ENCODE measurements at regions not wholly inside any gene's neighbourhood (a gene's known extent, or its start where the extent isn't known, plus 50 kb on each side); places are given as distances from the start of the nearest gene placed in this dataset.

GRCh38 chr2:118387509-118387908 lies 299.2 kb downstream of the INSIG2 start:
- Mint-ChIP-seq H3K27ac (no peak overlapping the region), H3K27me3 (ENCODE audit: low read depth) (no peaks in the 10 kb centered on the region), H3K4me1 (no peaks in the 10 kb centered on the region), H3K36me3 (peaks cover 13% of the 10 kb centered on the region), H3K4me3 (no peak overlapping the region), H3K9me3 (peaks cover 29% of the 10 kb centered on the region)
- POLR2A ChIA-PET = no interaction called here
- TF ChIP-seq ZNF423 (CRISPR knock-in tag; IDR thresholded peaks at IDR 0.05) = no peak
- TF ChIP-seq TEAD4 (CRISPR knock-in tag; IDR thresholded peaks at IDR 0.05) = no peak
- no peak for TF ChIP-seq JUN (CRISPR knock-in tag; IDR thresholded peaks at IDR 0.05)
- TF ChIP-seq ZNF416 (CRISPR knock-in tag; IDR thresholded peaks at IDR 0.05) = no peak
- no peak for TF ChIP-seq EMX1 (CRISPR knock-in tag; IDR thresholded peaks at IDR 0.05)
- no peak for TF ChIP-seq HMGA2 (CRISPR knock-in tag; IDR thresholded peaks at IDR 0.05)
- no peak for TF ChIP-seq ETV6 (CRISPR knock-in tag; IDR thresholded peaks at IDR 0.05)
- TF ChIP-seq STAT6 (CRISPR knock-in tag; conservative IDR thresholded peaks at IDR 0.05; ENCODE audit: low read depth) = no peak
- TF ChIP-seq E2F5 (CRISPR knock-in tag; IDR thresholded peaks at IDR 0.05) = no peak
- TF ChIP-seq CREB1 (CRISPR knock-in tag; IDR thresholded peaks at IDR 0.05) = no peak
- no peak for TF ChIP-seq SOX15 (CRISPR knock-in tag; IDR thresholded peaks at IDR 0.05)
- TF ChIP-seq KAT7 (CRISPR knock-in tag; IDR thresholded peaks at IDR 0.05; ENCODE audit: borderline replicate concordance) = no peak
- TF ChIP-seq MYBL2 (CRISPR knock-in tag; IDR thresholded peaks at IDR 0.05) = no peak
- TF ChIP-seq PRRX2 (CRISPR knock-in tag; IDR thresholded peaks at IDR 0.05) = no peak
- TF ChIP-seq ZBTB43 (CRISPR knock-in tag; IDR thresholded peaks at IDR 0.05) = no peak
- TF ChIP-seq SMAD4 (CRISPR knock-in tag; IDR thresholded peaks at IDR 0.05) = no peak
- no peak for TF ChIP-seq CTCF (IDR thresholded peaks at IDR 0.05)
- TF ChIP-seq CREM (CRISPR knock-in tag; IDR thresholded peaks at IDR 0.05) = no peak
- TF ChIP-seq ZNF219 (CRISPR knock-in tag; IDR thresholded peaks at IDR 0.05; ENCODE audit: borderline replicate concordance) = no peak
- TF ChIP-seq FOXP4 (CRISPR knock-in tag; IDR thresholded peaks at IDR 0.05) = no peak
- no peak for ATAC-seq
- no peak for DNase-seq (ENCODE audit: low spot score)
- CTCF ChIA-PET = interaction anchor here (1.0 kb wide), 1 partner anchor 16 kb away, joined by 3 read pairs; no protein-coding TSS in a partner anchor

All from WTC11 (cell line).